GM19328 (cell line): ENCODE measurements at regions not wholly inside any gene's neighbourhood (a gene's known extent, or its start where the extent isn't known, plus 50 kb on each side); places are given as distances from the start of the nearest gene placed in this dataset.

ENCODE experiments used
- ATAC-seq: cut with Tn5 transposase; IDR thresholded peaks from one replicate; pipeline ENCODE4 v1.9.1; 2021; ENCODE audit warnings: mild to moderate bottlenecking, moderate library complexity; ENCODE audit not compliant: unreplicated experiment

DNA sequence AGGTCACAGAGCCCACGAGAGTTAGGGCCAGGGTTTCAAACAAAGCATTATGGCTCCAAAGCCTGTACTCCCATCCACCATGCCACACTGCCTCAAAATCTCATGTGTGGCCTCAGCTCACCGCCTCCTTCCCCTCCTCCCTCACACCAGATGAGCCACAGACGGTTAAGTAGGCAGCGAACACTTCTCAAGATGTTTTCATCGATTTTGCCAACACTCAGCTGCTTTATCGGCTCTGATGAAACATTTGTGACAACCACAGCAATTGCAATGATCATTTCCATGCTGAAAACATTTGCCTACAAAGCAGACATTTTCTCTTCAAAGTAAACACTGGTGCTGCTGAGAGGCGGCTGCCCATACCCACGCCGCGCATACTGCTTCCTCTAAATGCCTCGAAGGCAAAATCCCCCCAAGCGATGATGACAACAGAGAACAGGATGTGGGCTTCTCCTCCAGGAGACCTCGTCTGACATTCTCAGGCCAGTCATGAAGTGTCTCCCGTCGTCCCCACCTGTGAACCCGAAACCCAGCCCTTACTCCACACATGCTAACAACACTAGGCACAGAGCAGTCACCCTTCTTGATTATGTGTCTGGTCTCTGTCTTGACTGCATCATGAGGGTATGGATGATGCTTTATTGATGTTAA lies 599.2 kb downstream of the SOX6 start:
- no peak for ATAC-seq

DNA sequence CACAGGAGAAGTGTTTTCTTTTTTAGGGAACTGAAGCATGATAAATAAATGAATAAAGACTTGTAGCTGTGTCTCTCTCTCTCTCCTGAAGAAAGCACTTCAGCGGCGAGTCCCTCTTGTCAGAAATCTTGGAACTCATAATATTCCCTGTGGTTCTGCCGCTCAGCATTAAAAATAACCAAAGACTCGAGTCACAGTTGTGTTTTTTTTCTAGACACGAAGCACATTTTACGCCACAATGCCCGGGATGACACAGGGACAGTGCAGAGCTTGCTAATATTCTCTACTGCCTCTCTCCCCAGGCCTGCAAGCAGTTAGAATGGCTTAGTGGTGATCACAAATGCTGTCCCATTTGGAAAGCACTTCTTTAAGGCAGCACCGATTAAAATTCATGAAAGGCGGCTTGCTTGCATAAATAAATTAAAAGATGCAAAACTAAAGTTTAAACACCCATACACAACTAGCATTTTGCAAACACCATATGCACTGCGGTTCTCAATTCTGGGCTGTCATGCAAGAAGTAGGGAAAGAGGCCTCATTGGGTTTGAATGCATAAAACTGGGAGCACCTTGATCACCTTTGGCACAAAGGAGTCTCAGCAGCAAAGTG lies 597.4 kb downstream of the SOX6 start:
- ATAC-seq, result no peak

DNA sequence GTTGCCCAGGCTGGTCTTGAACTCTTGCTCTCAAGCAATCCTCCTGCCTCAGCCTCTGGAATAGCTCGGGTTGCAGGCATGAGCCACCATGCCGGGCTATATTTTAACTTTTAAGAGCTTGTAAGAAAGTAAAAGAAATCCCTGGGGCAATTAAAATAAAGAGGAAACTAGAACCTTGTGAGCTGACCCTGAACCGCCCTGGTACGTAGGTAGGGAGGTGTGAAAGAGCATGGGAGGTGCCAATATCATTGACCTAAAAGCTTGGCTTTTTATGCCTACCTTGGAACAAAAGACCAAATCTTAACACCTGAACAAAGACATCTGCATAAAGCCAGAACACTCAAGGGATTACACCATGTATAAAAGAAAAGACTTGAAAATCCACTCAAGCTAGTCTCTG lies 595.1 kb downstream of the SOX6 start:
- no peak for ATAC-seq

DNA sequence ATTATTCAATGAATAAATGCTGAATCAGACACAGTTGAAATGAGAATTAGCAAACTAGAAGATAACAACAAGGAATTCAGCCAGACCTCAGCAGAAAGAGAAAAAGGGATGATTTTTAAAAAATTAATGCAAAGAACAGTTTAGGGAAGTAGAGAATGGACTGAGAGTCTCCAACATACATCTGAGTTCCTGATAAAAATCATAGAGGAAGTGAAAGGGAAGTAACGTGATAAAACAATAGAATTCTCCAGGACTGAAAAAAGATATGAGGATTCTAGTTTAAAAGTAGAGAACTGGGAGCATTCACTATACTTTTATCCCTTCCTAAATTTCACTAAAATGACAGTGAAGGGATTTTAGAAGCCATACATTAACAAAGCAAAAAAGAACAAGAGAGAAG lies 592.0 kb downstream of the SOX6 start:
- ATAC-seq, result no peak

DNA sequence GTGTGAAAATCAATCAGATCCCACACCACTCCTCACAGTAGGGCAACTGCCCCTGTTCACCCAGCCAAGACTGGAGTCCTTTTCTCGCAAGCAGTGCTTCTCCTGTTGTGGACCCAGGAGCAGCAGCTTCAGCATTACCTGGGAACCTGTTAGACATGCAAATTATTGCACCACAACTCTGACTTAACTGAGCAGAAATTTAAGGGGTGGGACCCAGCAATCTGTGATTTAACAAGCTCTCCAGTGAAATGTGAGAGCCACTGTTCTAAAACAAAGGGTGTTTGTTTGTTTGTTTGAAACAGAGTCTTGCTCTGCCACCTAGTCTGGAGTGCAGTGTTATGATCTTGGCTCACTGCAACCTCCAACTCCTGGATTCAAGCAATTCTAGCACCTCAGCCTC lies 591.4 kb downstream of the SOX6 start:
- no peak for ATAC-seq

DNA sequence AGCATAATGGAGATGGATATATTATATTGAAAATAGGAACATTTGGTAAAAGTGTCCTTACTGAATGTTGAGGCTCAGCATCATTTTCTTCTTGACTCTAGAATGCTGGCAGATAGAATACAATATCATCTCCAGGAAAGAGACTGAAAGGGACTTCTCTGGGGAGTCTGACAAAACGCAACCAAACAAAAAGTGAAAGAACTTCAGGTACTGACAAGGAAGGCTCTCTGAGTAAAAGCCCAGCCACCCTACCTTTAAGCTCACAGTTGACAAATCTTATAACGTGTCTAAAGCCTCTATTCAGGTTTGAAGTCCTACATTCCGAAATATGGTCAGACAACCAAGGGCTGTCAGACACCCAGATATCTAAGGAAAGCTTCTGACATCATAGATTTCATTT lies 590.8 kb downstream of the SOX6 start:
- no peak for ATAC-seq

DNA sequence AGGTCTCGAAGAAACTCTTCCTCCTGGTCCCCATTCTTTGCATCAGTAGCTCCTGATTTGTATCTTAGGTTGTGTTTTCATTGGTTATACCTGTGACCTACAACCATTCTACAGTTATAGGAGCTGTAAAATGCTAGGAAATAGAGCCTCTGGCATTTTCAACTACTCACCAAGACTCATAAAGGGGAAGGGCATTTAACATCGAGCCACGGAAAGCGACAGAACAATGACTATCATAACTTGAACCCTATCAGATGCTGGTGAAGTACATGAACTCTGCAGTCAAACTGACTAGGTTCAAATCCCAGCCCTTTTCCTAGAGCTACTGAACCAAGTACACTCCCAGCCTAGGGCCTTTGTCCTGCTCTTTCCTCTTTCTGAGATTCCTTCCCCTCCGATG lies 588.0 kb downstream of the SOX6 start:
- no peak for ATAC-seq

DNA sequence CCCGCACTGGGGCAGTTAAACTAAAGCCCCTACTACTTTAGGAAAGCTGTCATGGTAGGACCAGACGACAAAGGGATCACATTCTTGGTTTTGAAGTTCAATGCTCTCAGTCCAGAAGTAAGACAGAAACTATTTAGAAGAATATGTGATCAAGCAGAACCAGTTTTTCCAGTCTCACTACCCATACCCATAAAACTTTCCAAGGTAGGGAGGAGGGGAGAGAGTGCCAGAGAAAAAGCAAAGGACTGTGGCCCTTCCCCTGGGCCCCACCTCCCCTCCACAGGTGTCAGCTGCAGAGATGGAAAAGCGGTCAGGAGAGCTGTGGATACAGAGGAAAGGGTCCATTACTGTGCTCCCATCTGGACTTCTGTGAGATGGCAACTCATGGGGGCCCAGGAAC lies 587.1 kb downstream of the SOX6 start:
- ATAC-seq, result no peak

DNA sequence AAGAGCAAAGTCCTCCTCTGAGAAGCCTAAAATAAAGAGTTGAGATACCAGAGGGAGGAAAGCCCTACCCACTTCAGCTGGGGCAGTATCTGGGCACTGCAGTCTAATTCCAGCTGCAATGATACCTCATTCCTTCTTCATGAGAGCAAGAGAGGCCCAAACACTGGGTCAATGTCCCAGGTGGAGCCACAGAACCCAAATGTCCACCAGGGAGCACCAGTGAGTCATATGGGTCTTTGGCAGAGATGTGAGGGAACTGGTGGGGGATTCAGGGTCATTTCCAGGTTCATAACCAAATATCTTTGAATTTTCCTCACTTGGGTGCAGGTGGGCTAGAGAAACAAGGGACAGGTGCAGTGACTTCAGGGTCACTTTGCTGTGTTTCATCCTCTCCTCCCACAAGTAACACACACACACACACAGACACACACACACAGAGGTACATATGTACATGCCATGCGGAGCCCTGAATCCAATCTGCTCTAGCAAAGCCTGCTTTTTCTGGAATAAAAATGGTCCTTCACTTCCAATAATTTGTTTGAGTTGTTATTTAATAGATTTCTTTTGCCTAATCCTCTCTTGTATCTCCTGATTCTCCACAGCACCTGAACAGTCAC lies 585.4 kb downstream of the SOX6 start:
- no peak for ATAC-seq

DNA sequence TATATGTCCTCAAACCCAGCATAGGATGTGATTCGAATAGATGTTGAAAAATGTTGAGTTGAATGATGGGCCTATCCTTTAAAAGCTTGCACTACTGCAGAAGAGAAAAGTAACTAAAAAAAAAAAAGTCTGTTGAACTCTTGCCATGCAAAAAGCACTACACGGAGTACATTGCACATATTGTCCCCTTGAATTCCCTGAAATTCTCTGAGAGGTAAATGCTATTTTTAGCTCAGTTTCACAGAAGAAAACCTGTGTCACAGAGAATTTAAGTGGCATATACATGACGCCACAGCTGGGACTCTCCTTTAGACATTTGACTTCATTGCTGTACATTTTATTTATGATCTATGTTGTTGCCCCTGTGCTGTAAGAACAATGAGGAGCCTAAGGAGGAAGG lies 583.8 kb downstream of the SOX6 start:
- no peak for ATAC-seq

DNA sequence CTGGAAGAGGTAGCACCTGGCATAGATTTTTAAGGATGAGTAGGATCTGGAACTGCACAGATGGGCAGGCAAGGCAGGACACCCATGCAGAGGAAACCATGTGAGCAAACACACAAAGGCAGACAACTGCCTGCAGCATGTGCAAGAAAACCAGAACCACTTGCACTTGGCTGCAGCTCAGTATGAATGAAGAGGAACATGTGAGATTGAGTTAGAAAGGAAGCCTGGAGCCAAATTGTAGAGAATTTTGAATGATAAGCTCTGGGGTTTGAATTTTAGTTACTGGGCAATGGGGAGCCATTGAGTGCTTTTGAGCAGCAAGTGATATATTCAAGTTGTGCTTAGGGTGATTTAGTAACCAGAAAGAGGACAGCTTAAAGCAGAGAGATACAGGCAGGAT lies 583.4 kb downstream of the SOX6 start:
- no peak for ATAC-seq

DNA sequence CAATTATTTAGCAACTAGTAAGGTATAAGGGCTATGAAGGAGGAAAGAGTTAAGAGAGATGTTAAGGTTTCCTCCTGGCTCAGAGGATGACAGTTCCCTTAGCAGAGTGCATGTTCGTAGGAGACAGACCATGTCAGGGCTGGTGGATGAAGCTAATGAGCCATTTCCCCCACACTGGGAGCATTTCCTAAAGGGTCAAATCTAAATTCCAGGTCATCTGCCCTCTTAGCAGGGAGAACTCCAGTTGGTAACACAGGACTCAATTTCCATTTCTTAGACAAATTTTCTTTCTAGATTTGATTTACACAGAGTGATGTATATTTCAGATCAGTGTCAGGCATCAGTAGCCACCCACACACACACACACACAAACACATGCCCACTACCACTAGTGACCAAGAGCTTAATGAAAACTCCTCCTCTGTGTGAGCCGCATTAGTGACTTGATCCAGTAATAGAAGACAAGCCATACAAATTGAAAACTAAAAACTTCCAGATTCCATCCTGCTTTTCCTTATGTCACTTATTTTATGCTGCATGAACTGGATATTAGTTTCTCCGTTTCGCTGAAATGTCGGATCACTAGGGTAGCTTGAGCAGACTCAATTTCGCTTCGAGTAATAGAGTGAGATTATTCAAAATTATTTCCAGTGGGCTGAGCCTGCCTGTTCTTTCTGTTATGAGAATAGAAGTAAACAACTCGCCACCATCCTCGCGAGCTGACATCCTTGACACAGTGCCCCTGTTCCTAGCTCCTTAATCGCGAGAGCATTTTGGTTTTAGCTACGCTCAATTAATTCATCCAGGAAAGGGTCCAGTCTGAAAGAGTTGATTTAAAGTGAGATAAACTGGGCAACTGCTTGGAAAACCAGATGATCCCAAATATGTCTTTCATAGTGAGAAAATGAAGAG lies 582.6 kb downstream of the SOX6 start:
- no peak for ATAC-seq

DNA sequence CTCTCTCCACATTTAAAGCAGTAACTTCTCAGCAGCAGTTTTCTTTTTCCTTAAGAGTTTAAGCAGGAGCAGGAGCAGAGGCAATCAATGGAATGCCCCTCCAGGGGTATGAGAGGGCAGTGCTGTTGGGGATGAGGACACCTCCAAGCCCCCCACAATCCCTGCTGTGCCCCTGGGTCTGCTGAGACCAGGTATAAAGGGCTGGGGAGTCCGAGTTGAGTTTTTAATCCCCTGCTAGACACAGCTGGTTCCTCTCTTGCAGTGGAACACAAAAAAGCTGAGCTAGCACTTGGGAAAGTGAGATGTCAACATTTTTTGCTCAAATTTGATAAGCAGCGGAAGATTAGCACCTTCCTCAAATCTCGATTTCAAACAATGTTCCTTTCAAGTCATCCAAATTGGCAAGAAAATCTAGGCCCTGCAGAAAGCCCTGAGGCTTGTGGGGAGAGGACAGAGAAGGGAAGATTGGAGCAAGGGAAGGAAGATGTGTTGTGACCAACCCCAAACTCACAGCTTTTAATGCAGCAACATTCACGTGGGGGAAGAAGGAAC lies 581.9 kb downstream of the SOX6 start:
- ATAC-seq, result no peak

DNA sequence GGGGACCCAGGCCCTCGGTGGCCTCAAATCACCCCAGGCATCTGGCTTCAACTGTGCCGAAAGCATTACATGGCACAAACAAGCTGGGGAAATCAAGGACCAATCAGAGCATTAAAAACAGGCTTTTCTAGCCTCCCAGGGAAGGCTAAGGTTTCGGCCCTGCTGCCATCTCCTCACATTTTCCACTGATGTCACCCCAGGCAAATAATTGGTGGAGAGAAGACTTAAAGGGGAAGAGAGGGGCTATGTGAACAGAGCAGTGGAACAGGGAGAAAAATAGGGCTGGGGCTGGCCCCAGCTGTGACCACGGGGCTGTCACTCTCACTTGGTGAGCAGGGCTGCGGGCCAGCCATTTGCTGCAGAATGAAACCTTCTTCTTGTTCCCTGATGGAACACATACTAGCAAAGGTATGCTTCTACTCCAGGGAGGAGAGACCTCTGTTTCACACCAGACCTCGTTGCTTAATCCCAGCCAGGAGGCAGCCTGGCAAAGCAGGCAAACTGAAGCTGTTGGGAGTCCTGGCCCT lies 581.3 kb downstream of the SOX6 start:
- no peak for ATAC-seq

DNA sequence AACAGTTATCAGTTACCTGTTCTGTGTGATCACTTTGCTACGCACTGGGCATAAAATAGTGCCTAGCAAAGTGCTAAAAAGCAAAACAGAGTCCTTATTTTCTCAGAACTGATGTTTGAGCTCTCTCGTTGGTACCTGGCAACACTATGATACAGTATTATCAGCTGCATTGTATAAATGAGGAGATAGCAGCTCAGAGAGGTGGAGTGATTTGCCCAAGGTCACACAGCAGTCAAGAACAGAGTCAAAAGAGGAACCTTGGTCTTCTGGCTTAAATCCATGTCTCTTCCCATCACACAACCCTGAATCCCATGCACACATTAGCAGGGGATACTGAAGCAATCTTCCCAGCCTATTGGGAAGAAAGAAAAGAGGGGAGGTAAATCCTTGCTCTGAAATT lies 580.5 kb downstream of the SOX6 start:
- no peak for ATAC-seq

DNA sequence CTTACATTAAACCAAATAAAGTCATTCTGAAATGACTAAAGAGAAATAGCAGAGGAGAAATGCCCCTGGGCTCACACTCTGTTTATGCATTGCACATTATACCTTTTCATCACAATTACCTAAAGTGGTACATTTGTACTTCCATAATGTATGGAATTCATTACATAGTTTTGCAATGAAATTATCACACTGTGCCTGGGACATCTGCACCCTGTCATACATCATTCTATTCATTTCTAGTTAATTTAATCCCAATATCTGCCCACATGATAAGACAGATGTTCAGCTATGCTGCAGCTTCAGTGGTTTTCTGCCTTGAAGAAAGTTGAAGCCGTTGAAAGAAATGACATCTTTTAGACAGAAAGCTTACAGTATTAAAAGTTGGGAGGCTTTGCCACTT lies 580.0 kb downstream of the SOX6 start:
- ATAC-seq, result no peak

DNA sequence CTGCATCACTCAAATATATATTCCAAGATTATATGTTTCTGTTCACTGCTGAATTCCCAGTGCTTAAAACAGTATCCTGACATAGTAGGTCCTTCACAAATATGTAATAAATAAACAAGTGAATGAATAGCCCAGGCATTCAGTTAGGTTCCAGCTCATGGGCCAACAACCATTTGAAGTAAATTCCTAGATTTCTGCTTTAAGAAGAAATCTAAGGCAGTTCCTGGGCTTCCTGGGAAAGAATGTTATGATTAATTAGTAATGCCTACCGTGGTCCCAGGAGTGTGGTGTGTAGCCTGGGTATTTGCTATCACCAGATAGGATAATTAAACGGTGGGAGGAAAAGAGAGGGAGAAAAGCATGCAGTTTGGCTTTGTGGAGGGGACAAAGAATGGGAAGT lies 576.8 kb downstream of the SOX6 start:
- no peak for ATAC-seq

DNA sequence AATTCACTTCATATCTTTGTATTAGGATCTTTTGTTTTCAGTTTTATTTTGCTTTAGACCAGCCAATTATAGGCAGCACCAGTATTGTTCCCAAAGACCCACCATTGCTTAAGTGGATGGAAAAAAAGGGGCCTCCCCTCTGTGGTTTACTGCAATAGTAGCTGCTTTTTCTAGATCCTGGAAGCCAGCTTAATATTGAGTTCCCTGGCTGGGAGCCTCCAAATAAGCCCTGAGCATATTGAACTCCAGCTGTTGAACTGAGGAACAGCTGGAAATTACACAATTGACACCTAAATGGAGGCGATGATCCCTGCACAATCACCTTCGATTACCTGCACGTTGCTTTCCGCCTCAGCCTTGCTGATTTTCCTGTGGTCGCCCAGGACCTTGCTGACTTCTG lies 576.0 kb downstream of the SOX6 start:
- no peak for ATAC-seq

DNA sequence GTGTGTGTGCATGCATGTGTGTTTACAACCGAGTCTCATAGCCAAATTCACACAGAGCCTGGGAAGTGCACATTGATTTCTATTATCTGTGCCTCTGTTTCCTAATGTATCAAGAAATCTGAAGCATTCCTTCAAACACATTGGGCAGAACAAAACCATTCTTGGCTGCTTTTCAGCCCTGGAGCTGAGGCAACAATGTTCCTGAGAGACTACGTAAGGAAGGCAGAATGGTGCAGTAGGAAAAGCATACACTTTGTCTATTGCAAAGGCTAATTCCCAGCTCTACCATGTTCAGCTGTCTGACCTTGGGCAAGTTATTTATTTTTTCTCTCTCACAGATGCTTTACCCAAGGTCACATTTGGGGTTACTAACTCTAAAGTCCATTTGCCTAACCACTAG lies 575.5 kb downstream of the SOX6 start:
- ATAC-seq, result no peak

DNA sequence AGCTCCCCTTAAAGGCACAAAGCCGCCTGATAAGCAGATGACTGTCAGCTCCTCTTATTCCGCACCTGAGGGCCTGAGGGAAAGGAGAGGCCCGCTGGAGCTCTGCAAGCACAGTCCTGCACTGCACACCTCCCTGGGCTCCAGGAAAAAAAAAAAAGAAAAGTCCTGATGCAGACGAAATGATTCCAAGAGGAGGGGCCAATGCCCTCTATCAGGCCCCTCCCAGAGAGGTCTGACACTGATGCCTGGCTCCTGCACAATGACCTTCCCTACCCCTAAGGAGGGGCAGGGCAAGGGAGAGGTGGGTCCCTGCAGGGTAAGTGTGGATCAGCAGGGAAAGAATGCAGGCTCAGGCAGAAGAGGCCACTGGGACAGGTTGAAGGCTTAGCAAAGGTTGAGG lies 572.7 kb downstream of the SOX6 start:
- ATAC-seq, result no peak
